ENCODE measurements at regions not wholly inside any gene's neighbourhood (a gene's known extent, or its start where the extent isn't known, plus 50 kb on each side); places are given as distances from the start of the nearest gene placed in this dataset.

- TF ChIP-seq CTCF (IDR thresholded peaks at IDR 0.05; ENCODE audit: borderline replicate concordance, insufficient read depth, low read depth, low read length), result no peak
- no peak overlapping the region for H3K4me3 ChIP-seq (ENCODE audit: low read depth, low read length)
Observed at GRCh38 chr7:106772655-106773108, 92.4 kb upstream of the PIK3CG start.

GRCh38 chr7:106773228-106773627 is 91.9 kb upstream of the PIK3CG start:
- H3K4me3 ChIP-seq (ENCODE audit: low read depth, low read length), result no peak overlapping the region
- no peak for TF ChIP-seq CTCF (IDR thresholded peaks at IDR 0.05; ENCODE audit: borderline replicate concordance, insufficient read depth, low read depth, low read length)

DNA sequence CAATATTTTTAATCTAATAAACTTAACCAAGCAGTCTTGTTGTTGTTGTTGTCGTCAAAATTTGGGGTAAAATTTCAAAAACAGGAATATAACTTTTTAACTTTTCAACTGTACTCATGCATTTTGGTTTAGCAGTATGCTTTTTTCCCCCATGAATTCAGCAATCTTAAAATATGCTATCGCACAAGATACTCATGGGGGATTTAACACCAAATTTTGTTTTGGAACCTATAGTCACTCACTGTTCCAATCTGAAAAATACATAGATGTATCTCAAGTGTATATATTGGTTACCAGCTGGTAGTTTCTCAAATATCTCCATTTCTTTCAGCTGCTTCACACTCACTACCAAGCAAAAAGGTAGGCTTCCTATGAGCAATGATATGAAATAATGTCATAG is 91.4 kb upstream of the PIK3CG start:
- no peak overlapping the region for H3K4me3 ChIP-seq (ENCODE audit: low read depth, low read length)
- no peak for TF ChIP-seq CTCF (IDR thresholded peaks at IDR 0.05; ENCODE audit: borderline replicate concordance, insufficient read depth, low read depth, low read length)

GRCh38 chr7:106774213-106774767 is 90.8 kb upstream of the PIK3CG start:
- TF ChIP-seq CTCF (IDR thresholded peaks at IDR 0.05; ENCODE audit: borderline replicate concordance, insufficient read depth, low read depth, low read length), result no peak
- H3K4me3 ChIP-seq (ENCODE audit: low read depth, low read length), result no peak overlapping the region

DNA sequence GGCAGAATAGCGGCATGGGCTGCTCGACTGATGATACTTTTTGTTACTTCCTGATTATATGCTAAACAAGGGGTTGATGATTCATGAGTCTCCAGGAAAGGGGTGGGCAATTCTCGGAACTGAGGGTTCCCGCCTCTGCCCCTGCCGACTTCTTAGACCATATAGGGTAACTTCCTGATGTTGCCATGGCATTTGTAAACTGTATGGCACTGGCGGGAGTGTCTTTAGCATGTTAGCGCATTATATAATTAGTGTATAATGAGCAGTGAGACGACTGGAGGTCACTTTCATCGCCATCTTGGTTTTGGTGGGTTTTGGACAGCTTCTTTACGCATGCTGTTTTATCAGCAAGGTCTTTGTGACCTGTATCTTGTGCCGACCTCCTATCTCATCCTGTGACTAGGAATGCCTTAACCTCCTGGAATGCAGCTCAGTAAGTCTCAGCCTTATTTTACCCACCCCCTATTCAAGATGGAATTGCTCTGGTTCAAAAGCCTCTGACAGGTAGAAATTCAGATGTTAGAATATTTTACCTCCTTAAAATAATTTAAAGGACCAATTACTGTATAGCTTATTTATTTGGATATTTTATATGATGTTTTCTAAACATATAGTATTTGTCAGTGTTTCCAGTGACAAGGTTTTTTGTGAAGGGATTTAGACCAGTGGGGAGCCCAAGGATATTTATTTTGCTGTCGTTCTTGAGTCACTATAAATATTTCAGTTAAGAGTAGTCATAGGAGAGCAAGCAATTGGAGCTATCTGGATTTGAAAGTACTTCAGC is 90.1 kb upstream of the PIK3CG start:
- no peak overlapping the region for H3K4me3 ChIP-seq (ENCODE audit: low read depth, low read length)
- TF ChIP-seq CTCF (IDR thresholded peaks at IDR 0.05; ENCODE audit: borderline replicate concordance, insufficient read depth, low read depth, low read length), result no peak

GRCh38 chr7:106775552-106775936 is 89.5 kb upstream of the PIK3CG start:
- no peak overlapping the region for H3K4me3 ChIP-seq (ENCODE audit: low read depth, low read length)
- no peak for TF ChIP-seq CTCF (IDR thresholded peaks at IDR 0.05; ENCODE audit: borderline replicate concordance, insufficient read depth, low read depth, low read length)
